Spleen (tissue), 7 donors: ENCODE measurements at regions not wholly inside any gene's neighbourhood (a gene's known extent, or its start where the extent isn't known, plus 50 kb on each side); places are given as distances from the start of the nearest gene placed in this dataset.

Source experiments
- POLR2A ChIP-seq, 3 donors: fragments of 450-650 bp; IDR thresholded peaks; one replicate each; pipeline ENCODE4 v1.5.1; 2017; ENCODE audit warnings: antibody characterized with exemption in 3 of 3, mild to moderate bottlenecking in 1 of 3
- TF ChIP-seq, protein P1 (sequence below), 11 experiments: fragments of 200-600 bp in 7 of 11; fragments of 450-650 bp in 4 of 11; sonication (generic) in 4 of 11; IDR thresholded peaks in 8 of 11; conservative IDR thresholded peaks in 3 of 11; 1 replicate in 7 of 11; 2 replicates in 4 of 11; pipeline versions ENCODE4 v1.4.0 to v1.8.0; 2016 to 2021; ENCODE audit warnings: antibody characterized with exemption in 11 of 11, inconsistent platforms in 4 of 11, mild to moderate bottlenecking in 1 of 11
- donor health status: DM: no; HTN: no; CAD: no; lungs with moderate emphysema.
- donor health status: DM: no; HTN: no; CAD: no.
- donor health status: DM: no; HTN: no; CAD: no.

DNA sequence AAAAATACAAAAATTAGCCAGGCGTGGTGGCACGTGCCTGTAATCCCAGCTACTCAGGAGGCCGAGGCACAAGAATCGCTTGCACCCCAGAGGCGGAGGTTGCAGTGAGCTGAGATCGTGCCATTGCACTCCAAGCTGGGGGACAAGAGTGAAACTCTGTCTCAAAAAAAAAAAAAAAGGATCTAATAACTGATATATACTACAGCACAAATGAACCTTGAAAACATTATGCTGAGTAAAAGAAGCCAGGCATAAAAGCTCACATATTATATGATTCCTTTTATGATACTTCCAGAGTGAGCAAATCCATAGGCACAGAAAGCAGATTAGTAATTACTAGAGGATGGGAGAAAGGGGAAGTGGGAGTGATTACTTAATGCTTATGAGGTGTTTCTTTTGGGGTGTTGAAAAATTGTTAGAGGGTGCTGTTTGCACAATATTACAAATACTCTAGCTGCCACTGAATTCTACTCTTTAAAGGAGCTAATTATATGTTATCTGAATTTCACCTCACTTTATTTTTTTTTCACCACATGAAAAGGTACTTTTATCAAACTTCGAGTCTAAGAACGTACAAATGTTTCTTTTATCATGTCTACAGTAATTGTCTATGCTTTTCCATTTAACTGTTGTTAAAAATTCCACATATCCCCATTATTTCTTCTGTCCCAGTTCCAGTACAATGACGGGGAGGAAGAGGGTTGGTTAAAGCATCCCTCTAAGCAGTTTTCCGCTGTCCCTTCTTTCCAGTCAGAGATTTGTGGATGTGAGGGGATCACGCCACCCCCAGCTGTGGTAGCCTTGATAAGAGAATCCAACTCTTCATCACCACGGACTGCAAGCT is 77.7 kb upstream of the FAM174B start:
- TF ChIP-seq, protein P1, sequence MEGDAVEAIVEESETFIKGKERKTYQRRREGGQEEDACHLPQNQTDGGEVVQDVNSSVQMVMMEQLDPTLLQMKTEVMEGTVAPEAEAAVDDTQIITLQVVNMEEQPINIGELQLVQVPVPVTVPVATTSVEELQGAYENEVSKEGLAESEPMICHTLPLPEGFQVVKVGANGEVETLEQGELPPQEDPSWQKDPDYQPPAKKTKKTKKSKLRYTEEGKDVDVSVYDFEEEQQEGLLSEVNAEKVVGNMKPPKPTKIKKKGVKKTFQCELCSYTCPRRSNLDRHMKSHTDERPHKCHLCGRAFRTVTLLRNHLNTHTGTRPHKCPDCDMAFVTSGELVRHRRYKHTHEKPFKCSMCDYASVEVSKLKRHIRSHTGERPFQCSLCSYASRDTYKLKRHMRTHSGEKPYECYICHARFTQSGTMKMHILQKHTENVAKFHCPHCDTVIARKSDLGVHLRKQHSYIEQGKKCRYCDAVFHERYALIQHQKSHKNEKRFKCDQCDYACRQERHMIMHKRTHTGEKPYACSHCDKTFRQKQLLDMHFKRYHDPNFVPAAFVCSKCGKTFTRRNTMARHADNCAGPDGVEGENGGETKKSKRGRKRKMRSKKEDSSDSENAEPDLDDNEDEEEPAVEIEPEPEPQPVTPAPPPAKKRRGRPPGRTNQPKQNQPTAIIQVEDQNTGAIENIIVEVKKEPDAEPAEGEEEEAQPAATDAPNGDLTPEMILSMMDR (IDR thresholded peaks at IDR 0.05 in 8 of 11, conservative IDR thresholded peaks at IDR 0.05 in 3 of 11) = no peak
- TF ChIP-seq POLR2A (IDR thresholded peaks at IDR 0.05) = no peak
